ENCODE measurements at regions not wholly inside any gene's neighbourhood (a gene's known extent, or its start where the extent isn't known, plus 50 kb on each side); places are given as distances from the start of the nearest gene placed in this dataset.
A peak's percentile ranks its signal among the peaks of the same experiment; 100 is the strongest.

- Histone ChIP-seq H3K27ac (replicated peaks) (no peak overlapping the region), H3K27me3 (ENCODE audit: insufficient read depth, poor library complexity, severe bottlenecking) (no peaks in the 10 kb centered on the region), H3K4me3 (replicated peaks; ENCODE audit: insufficient read depth, low read length) (no peak overlapping the region)
- TF ChIP-seq GABPA (IDR thresholded peaks at IDR 0.05; ENCODE audit: low read depth) (no peak), CTCF (IDR thresholded peaks at IDR 0.05; ENCODE audit: insufficient read depth, low read length) (no peak), SPI1 (IDR thresholded peaks at IDR 0.05; ENCODE audit: borderline replicate concordance, low read depth) (no peak), POLR2AphosphoS5 (IDR thresholded peaks at IDR 0.05; ENCODE audit: low read depth) (no peak)
- TF ChIP-seq, protein P1, sequence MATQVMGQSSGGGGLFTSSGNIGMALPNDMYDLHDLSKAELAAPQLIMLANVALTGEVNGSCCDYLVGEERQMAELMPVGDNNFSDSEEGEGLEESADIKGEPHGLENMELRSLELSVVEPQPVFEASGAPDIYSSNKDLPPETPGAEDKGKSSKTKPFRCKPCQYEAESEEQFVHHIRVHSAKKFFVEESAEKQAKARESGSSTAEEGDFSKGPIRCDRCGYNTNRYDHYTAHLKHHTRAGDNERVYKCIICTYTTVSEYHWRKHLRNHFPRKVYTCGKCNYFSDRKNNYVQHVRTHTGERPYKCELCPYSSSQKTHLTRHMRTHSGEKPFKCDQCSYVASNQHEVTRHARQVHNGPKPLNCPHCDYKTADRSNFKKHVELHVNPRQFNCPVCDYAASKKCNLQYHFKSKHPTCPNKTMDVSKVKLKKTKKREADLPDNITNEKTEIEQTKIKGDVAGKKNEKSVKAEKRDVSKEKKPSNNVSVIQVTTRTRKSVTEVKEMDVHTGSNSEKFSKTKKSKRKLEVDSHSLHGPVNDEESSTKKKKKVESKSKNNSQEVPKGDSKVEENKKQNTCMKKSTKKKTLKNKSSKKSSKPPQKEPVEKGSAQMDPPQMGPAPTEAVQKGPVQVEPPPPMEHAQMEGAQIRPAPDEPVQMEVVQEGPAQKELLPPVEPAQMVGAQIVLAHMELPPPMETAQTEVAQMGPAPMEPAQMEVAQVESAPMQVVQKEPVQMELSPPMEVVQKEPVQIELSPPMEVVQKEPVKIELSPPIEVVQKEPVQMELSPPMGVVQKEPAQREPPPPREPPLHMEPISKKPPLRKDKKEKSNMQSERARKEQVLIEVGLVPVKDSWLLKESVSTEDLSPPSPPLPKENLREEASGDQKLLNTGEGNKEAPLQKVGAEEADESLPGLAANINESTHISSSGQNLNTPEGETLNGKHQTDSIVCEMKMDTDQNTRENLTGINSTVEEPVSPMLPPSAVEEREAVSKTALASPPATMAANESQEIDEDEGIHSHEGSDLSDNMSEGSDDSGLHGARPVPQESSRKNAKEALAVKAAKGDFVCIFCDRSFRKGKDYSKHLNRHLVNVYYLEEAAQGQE (IDR thresholded peaks at IDR 0.05; ENCODE audit: insufficient replicate concordance, low read depth), result no peak
- DNase-seq (ENCODE audit: low read depth in 1 of 2, low spot score in 1 of 2), result no peak
Measured at GRCh38 chr4:187378441-187378840, 617.1 kb upstream of the ZFP42 start.

- DNase-seq (ENCODE audit: low read depth in 1 of 2, low spot score in 1 of 2), result peak in 1 of 2 experiments; percentile 5
- H3K27ac ChIP-seq (replicated peaks), result no peak overlapping the region
- TF ChIP-seq, protein P1 (IDR thresholded peaks at IDR 0.05; ENCODE audit: insufficient replicate concordance, low read depth), result no peak
- H3K4me3 ChIP-seq (replicated peaks; ENCODE audit: insufficient read depth, low read length), result no peak overlapping the region
- no peaks in the 10 kb centered on the region for H3K27me3 ChIP-seq (ENCODE audit: insufficient read depth, poor library complexity, severe bottlenecking)
Measured at GRCh38 chr4:187380181-187380581, 615.4 kb upstream of the ZFP42 start.

DNA sequence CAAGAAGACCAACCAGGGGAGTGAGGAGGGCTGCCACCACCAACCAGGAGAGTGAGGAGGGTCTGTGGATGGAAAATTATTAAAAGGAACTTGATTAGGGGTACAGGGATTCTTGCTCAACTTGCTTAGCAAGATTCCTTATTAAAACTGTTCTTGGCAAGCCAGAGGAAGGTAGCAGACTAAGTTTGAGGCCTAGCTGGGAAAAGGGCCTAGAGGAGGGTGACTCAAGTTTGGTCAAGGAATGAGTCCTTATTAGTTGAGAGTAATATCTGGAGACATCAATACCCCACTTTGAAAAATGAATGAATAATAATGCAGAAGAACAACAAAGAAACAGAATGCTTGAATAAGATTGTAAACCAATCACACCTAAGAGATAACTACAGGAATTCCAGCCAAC is 612.4 kb upstream of the ZFP42 start:
- Histone ChIP-seq H3K27ac (replicated peaks) (no peak overlapping the region), H3K27me3 (ENCODE audit: insufficient read depth, poor library complexity, severe bottlenecking) (no peaks in the 10 kb centered on the region), H3K4me3 (replicated peaks; ENCODE audit: insufficient read depth, low read length) (no peak overlapping the region)
- DNase-seq (ENCODE audit: low read depth in 1 of 2, low spot score in 1 of 2), result no peak
- no peak for TF ChIP-seq SPI1 (IDR thresholded peaks at IDR 0.05; ENCODE audit: borderline replicate concordance, low read depth)
- no peak for TF ChIP-seq GABPA (IDR thresholded peaks at IDR 0.05; ENCODE audit: low read depth)
- TF ChIP-seq POLR2AphosphoS5 (IDR thresholded peaks at IDR 0.05; ENCODE audit: low read depth), result no peak
- TF ChIP-seq, protein P1 (IDR thresholded peaks at IDR 0.05; ENCODE audit: insufficient replicate concordance, low read depth), result no peak
- TF ChIP-seq CTCF (IDR thresholded peaks at IDR 0.05; ENCODE audit: insufficient read depth, low read length), result no peak

- no peak overlapping the region for H3K27ac ChIP-seq (replicated peaks)
- no peak for DNase-seq (ENCODE audit: low read depth in 1 of 2, low spot score in 1 of 2)
- no peaks in the 10 kb centered on the region for H3K27me3 ChIP-seq (ENCODE audit: insufficient read depth, poor library complexity, severe bottlenecking)
- TF ChIP-seq SPI1 (IDR thresholded peaks at IDR 0.05; ENCODE audit: borderline replicate concordance, low read depth) (no peak), CTCF (IDR thresholded peaks at IDR 0.05; ENCODE audit: insufficient read depth, low read length) (no peak), GABPA (IDR thresholded peaks at IDR 0.05; ENCODE audit: low read depth) (no peak), POLR2AphosphoS5 (IDR thresholded peaks at IDR 0.05; ENCODE audit: low read depth) (no peak)
- TF ChIP-seq, protein P1 (IDR thresholded peaks at IDR 0.05; ENCODE audit: insufficient replicate concordance, low read depth), result no peak
- no peak overlapping the region for H3K4me3 ChIP-seq (replicated peaks; ENCODE audit: insufficient read depth, low read length)
Measured at GRCh38 chr4:187387739-187388138, 607.8 kb upstream of the ZFP42 start.
